GM19043 (cell line): ENCODE measurements at regions not wholly inside any gene's neighbourhood (a gene's known extent, or its start where the extent isn't known, plus 50 kb on each side); places are given as distances from the start of the nearest gene placed in this dataset.

Experiments used
- ATAC-seq: cut with Tn5 transposase; IDR thresholded peaks from one replicate; pipeline ENCODE4 v1.9.1; 2021; ENCODE audit warnings: low read depth; ENCODE audit not compliant: unreplicated experiment

GRCh38 chr14:96931751-96932150 lies 134.6 kb downstream of the VRK1 start:
- ATAC-seq, result no peak

GRCh38 chr14:96934638-96935330 lies 137.6 kb downstream of the VRK1 start:
- no peak for ATAC-seq

- no peak for ATAC-seq
These were observed 141.8 kb downstream of the VRK1 start for GRCh38 chr14:96938946-96939345.

GRCh38 chr14:96940009-96940408 lies 142.8 kb downstream of the VRK1 start:
- no peak for ATAC-seq

GRCh38 chr14:96944297-96944696 lies 147.1 kb downstream of the VRK1 start:
- no peak for ATAC-seq

- no peak for ATAC-seq
These were observed 148.5 kb downstream of the VRK1 start for GRCh38 chr14:96945721-96946120.

- ATAC-seq, result no peak
These were observed 152.4 kb downstream of the VRK1 start for GRCh38 chr14:96949594-96949993.

GRCh38 chr14:96951511-96951910 lies 154.3 kb downstream of the VRK1 start:
- ATAC-seq, result no peak

- ATAC-seq, result no peak
These were observed 156.1 kb downstream of the VRK1 start for GRCh38 chr14:96953087-96953874.

- no peak for ATAC-seq
These were observed 156.6 kb downstream of the VRK1 start for GRCh38 chr14:96953875-96954185.

- ATAC-seq, result no peak
These were observed 159.5 kb downstream of the VRK1 start for GRCh38 chr14:96956464-96957239.

GRCh38 chr14:96958057-96958456 lies 160.9 kb downstream of the VRK1 start:
- no peak for ATAC-seq

- no peak for ATAC-seq
These were observed 162.8 kb downstream of the VRK1 start for GRCh38 chr14:96959992-96960391.

GRCh38 chr14:96960598-96961116 lies 163.5 kb downstream of the VRK1 start:
- ATAC-seq, result no peak

GRCh38 chr14:96961895-96962294 lies 164.7 kb downstream of the VRK1 start:
- ATAC-seq, result no peak

- no peak for ATAC-seq
These were observed 165.2 kb downstream of the VRK1 start for GRCh38 chr14:96962337-96962736.

GRCh38 chr14:96964726-96965415 lies 167.7 kb downstream of the VRK1 start:
- no peak for ATAC-seq

GRCh38 chr14:96965885-96966595 lies 168.9 kb downstream of the VRK1 start:
- ATAC-seq, result no peak

GRCh38 chr14:96975116-96975515 lies 177.9 kb downstream of the VRK1 start:
- ATAC-seq, result no peak
